ENCODE measurements at regions not wholly inside any gene's neighbourhood (a gene's known extent, or its start where the extent isn't known, plus 50 kb on each side); places are given as distances from the start of the nearest gene placed in this dataset.

GRCh38 chr12:91482231-91482630 lies 299.6 kb upstream of the DCN start:
- no peaks in the 10 kb centered on the region for H3K4me1 ChIP-seq (ENCODE audit: insufficient read depth, low read length)
- peaks cover 2% of the 10 kb centered on the region for H3K4me1 Mint-ChIP-seq (ENCODE audit: low read depth, unreplicated experiment)
- no peak overlapping the region for H3K27ac ChIP-seq (ENCODE audit: low read depth, low read length)
- TF ChIP-seq CTCF (IDR thresholded peaks at IDR 0.05; ENCODE audit: insufficient read depth, low read depth, low read length) (no peak), EZH2 (IDR thresholded peaks at IDR 0.05; ENCODE audit: insufficient read depth, low read length) (no peak)
- no peaks in the 10 kb centered on the region for H4K20me1 ChIP-seq (ENCODE audit: insufficient read depth, low read length)
- no peaks in the 10 kb centered on the region for H3K27me3 Mint-ChIP-seq (ENCODE audit: low read depth, unreplicated experiment)
- no peaks in the 10 kb centered on the region for H3K79me2 ChIP-seq (ENCODE audit: insufficient read depth, low read length)
- DNase-seq (ENCODE audit: low read depth): no peak
- no peak for FAIRE-seq
- no peak overlapping the region for H3K4me2 ChIP-seq (ENCODE audit: low read length)
- no peaks in the 10 kb centered on the region for H3K36me3 ChIP-seq (ENCODE audit: insufficient read depth, low read length)
- no peak overlapping the region for H3K4me3 ChIP-seq (ENCODE audit: insufficient read depth, low read depth, low read length)
- no peak overlapping the region for H3K9ac ChIP-seq (ENCODE audit: low read length)
- no peak overlapping the region for H2AFZ ChIP-seq (ENCODE audit: low read depth, low read length)
- H3K9me3 ChIP-seq (ENCODE audit: insufficient read depth, low read depth, low read length): no peaks in the 10 kb centered on the region
- no peaks in the 10 kb centered on the region for H3K27me3 ChIP-seq (ENCODE audit: insufficient read depth, low read length)
- H3K36me3 Mint-ChIP-seq (ENCODE audit: low read depth, unreplicated experiment): no peaks in the 10 kb centered on the region
- no peak overlapping the region for H3K4me3 Mint-ChIP-seq (ENCODE audit: unreplicated experiment)
- H3K27ac Mint-ChIP-seq (ENCODE audit: unreplicated experiment): no peak overlapping the region
- peaks cover 6% of the 10 kb centered on the region for H3K9me3 Mint-ChIP-seq (ENCODE audit: unreplicated experiment)

- no peak overlapping the region for H3K4me2 ChIP-seq (ENCODE audit: low read length)
- no peak overlapping the region for H3K4me3 ChIP-seq (ENCODE audit: insufficient read depth, low read depth, low read length)
- no peaks in the 10 kb centered on the region for H4K20me1 ChIP-seq (ENCODE audit: insufficient read depth, low read length)
- no peak for FAIRE-seq
- no peak overlapping the region for H2AFZ ChIP-seq (ENCODE audit: low read depth, low read length)
- H3K9me3 Mint-ChIP-seq (ENCODE audit: unreplicated experiment): peaks cover 4% of the 10 kb centered on the region
- H3K27ac ChIP-seq (ENCODE audit: low read depth, low read length): no peak overlapping the region
- H3K9ac ChIP-seq (ENCODE audit: low read length): no peak overlapping the region
- H3K4me3 Mint-ChIP-seq (ENCODE audit: unreplicated experiment): no peak overlapping the region
- H3K36me3 ChIP-seq (ENCODE audit: insufficient read depth, low read length): no peaks in the 10 kb centered on the region
- H3K27ac Mint-ChIP-seq (ENCODE audit: unreplicated experiment): no peak overlapping the region
- no peaks in the 10 kb centered on the region for H3K79me2 ChIP-seq (ENCODE audit: insufficient read depth, low read length)
- H3K4me1 Mint-ChIP-seq (ENCODE audit: low read depth, unreplicated experiment): peaks cover 2% of the 10 kb centered on the region
- no peaks in the 10 kb centered on the region for H3K36me3 Mint-ChIP-seq (ENCODE audit: low read depth, unreplicated experiment)
- no peaks in the 10 kb centered on the region for H3K27me3 Mint-ChIP-seq (ENCODE audit: low read depth, unreplicated experiment)
- TF ChIP-seq CTCF (IDR thresholded peaks at IDR 0.05; ENCODE audit: insufficient read depth, low read depth, low read length) (no peak), EZH2 (IDR thresholded peaks at IDR 0.05; ENCODE audit: insufficient read depth, low read length) (no peak)
- no peaks in the 10 kb centered on the region for H3K9me3 ChIP-seq (ENCODE audit: insufficient read depth, low read depth, low read length)
- no peak for DNase-seq (ENCODE audit: low read depth)
- no peaks in the 10 kb centered on the region for H3K4me1 ChIP-seq (ENCODE audit: insufficient read depth, low read length)
- no peaks in the 10 kb centered on the region for H3K27me3 ChIP-seq (ENCODE audit: insufficient read depth, low read length)
Measured at GRCh38 chr12:91478500-91478899, 295.9 kb upstream of the DCN start.

- no peak for TF ChIP-seq EZH2 (IDR thresholded peaks at IDR 0.05; ENCODE audit: insufficient read depth, low read length)
- no peak for TF ChIP-seq CTCF (IDR thresholded peaks at IDR 0.05; ENCODE audit: insufficient read depth, low read depth, low read length)
- no peaks in the 10 kb centered on the region for H3K27me3 Mint-ChIP-seq (ENCODE audit: low read depth, unreplicated experiment)
- H3K27ac Mint-ChIP-seq (ENCODE audit: unreplicated experiment): no peak overlapping the region
- no peaks in the 10 kb centered on the region for H3K4me1 ChIP-seq (ENCODE audit: insufficient read depth, low read length)
- no peaks in the 10 kb centered on the region for H3K36me3 ChIP-seq (ENCODE audit: insufficient read depth, low read length)
- H3K36me3 Mint-ChIP-seq (ENCODE audit: low read depth, unreplicated experiment): no peaks in the 10 kb centered on the region
- H3K9me3 Mint-ChIP-seq (ENCODE audit: unreplicated experiment): no peaks in the 10 kb centered on the region
- no peak overlapping the region for H3K9ac ChIP-seq (ENCODE audit: low read length)
- no peaks in the 10 kb centered on the region for H3K79me2 ChIP-seq (ENCODE audit: insufficient read depth, low read length)
- H3K27ac ChIP-seq (ENCODE audit: low read depth, low read length): no peak overlapping the region
- no peak for FAIRE-seq
- H3K4me3 Mint-ChIP-seq (ENCODE audit: unreplicated experiment): no peak overlapping the region
- H3K27me3 ChIP-seq (ENCODE audit: insufficient read depth, low read length): no peaks in the 10 kb centered on the region
- H4K20me1 ChIP-seq (ENCODE audit: insufficient read depth, low read length): no peaks in the 10 kb centered on the region
- no peak for DNase-seq (ENCODE audit: low read depth)
- H2AFZ ChIP-seq (ENCODE audit: low read depth, low read length): no peak overlapping the region
- H3K9me3 ChIP-seq (ENCODE audit: insufficient read depth, low read depth, low read length): no peaks in the 10 kb centered on the region
- no peaks in the 10 kb centered on the region for H3K4me1 Mint-ChIP-seq (ENCODE audit: low read depth, unreplicated experiment)
- H3K4me2 ChIP-seq (ENCODE audit: low read length): no peak overlapping the region
- H3K4me3 ChIP-seq (ENCODE audit: insufficient read depth, low read depth, low read length): no peak overlapping the region
Measured at GRCh38 chr12:91467686-91468085, 285.1 kb upstream of the DCN start.
